HEK293T (cell line): ENCODE measurements at regions not wholly inside any gene's neighbourhood (a gene's known extent, or its start where the extent isn't known, plus 50 kb on each side); places are given as distances from the start of the nearest gene placed in this dataset.

Source experiments
- ELF4 ChIP-seq: fragments of 450-650 bp; IDR thresholded peaks from 2 replicates; pipeline ENCODE4 v1.6.1; 2017; ENCODE audit warnings: antibody characterized with exemption
- FOXK2 ChIP-seq: fragments of 450-650 bp; IDR thresholded peaks from 2 replicates; pipeline ENCODE4 v1.6.1; 2016; ENCODE audit warnings: mild to moderate bottlenecking

GRCh38 chr1:79561521-79561978, 555.0 kb upstream of the ADGRL4 start:
- no peak for TF ChIP-seq FOXK2
- TF ChIP-seq ELF4 = no peak
